ENCODE measurements at regions not wholly inside any gene's neighbourhood (a gene's known extent, or its start where the extent isn't known, plus 50 kb on each side); places are given as distances from the start of the nearest gene placed in this dataset.

DNA sequence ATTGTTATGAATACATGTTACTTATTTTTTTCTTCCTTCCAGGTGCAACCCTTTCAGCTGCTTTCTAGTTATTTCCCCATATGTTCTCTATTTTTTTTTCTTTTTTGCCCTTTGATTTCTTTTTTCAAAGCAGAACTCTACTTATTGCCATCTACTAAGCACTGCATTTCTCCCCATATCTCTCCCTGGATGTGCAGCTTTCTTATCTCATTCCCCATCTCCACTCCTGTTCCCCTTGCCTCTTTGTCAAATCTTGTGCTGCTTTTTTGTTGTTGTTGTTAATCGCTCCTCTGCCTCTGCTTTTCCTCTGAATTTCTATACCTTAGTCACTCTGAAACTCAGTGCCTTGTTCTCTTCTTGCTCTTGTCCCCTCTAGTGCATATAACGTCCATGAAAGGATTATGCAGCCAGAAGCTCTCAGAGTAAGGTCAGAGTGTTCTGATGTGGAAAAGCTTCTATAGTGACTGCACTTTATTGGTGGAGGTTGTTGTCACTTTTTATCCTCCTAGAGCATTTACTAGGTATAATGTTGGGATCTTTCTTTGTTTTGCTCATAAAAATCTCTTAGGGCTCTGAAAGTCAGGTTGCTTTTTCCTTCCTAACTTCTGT is 51.1 kb upstream of the JADE1 start:
- no peak overlapping the region for H3K9ac ChIP-seq (ENCODE audit: control insufficient read depth, extremely low read depth, insufficient read depth, low read length)
- H3K36me3 ChIP-seq (ENCODE audit: control insufficient read depth in 2 of 2, extremely low read depth in 1 of 2, insufficient read depth in 2 of 2, low read length in 2 of 2) = no peaks in the 10 kb centered on the region
- TF ChIP-seq CTCF (optimal IDR thresholded peaks at IDR 0.05 in 1 of 3, IDR thresholded peaks at IDR 0.05 in 1 of 3, conservative IDR thresholded peaks at IDR 0.05 in 1 of 3; ENCODE audit: extremely low read depth in 1 of 3, insufficient read depth in 2 of 3, low read length in 3 of 3) (no peak), EZH2 (IDR thresholded peaks at IDR 0.05; ENCODE audit: low read length) (no peak)
- no peak overlapping the region for H2AFZ ChIP-seq (ENCODE audit: control insufficient read depth, low read length)
- no peak overlapping the region for H3K4me2 ChIP-seq (ENCODE audit: control insufficient read depth, extremely low read depth, insufficient read depth, low read depth, low read length)
- dilution Hi-C loops (cut with MboI; ENCODE audit: extremely low pct_ligation_motif_present, low sequenced_read_pairs) = no loop called here
- no peaks in the 10 kb centered on the region for H4K20me1 ChIP-seq (ENCODE audit: control insufficient read depth, extremely low read depth, insufficient read depth, low read length)
- DNase-seq (ENCODE audit: low read depth, low spot score) = no peak
- H3K27me3 ChIP-seq (ENCODE audit: control insufficient read depth, extremely low read depth, insufficient read depth, low read length) = no peaks in the 10 kb centered on the region
- no peaks in the 10 kb centered on the region for H3K9me1 ChIP-seq (ENCODE audit: control insufficient read depth, extremely low read depth, insufficient read depth, low read length)
- H3K79me2 ChIP-seq (ENCODE audit: control insufficient read depth, insufficient read depth, low read length) = no peaks in the 10 kb centered on the region
- no peaks in the 10 kb centered on the region for H3K4me1 ChIP-seq (ENCODE audit: control insufficient read depth, extremely low read depth, insufficient read depth, low read length)
- H3K9me3 ChIP-seq (ENCODE audit: control insufficient read depth, low read depth, low read length) = no peaks in the 10 kb centered on the region
- no peak for FAIRE-seq
- no peak overlapping the region for H3K27ac ChIP-seq (ENCODE audit: control insufficient read depth, insufficient read depth, low read length)
- H3K4me3 ChIP-seq (ENCODE audit: control insufficient read depth in 2 of 3, extremely low read depth in 1 of 3, insufficient read depth in 2 of 3, low read depth in 1 of 3, low read length in 3 of 3) = no peak overlapping the region

- Histone ChIP-seq H3K4me3 (ENCODE audit: control insufficient read depth in 2 of 3, extremely low read depth in 1 of 3, insufficient read depth in 2 of 3, low read depth in 1 of 3, low read length in 3 of 3) (no peak overlapping the region), H4K20me1 (ENCODE audit: control insufficient read depth, extremely low read depth, insufficient read depth, low read length) (no peaks in the 10 kb centered on the region), H3K9ac (ENCODE audit: control insufficient read depth, extremely low read depth, insufficient read depth, low read length) (no peak overlapping the region), H3K27me3 (ENCODE audit: control insufficient read depth, extremely low read depth, insufficient read depth, low read length) (no peaks in the 10 kb centered on the region), H3K4me2 (ENCODE audit: control insufficient read depth, extremely low read depth, insufficient read depth, low read depth, low read length) (no peak overlapping the region), H3K4me1 (ENCODE audit: control insufficient read depth, extremely low read depth, insufficient read depth, low read length) (no peaks in the 10 kb centered on the region), H3K79me2 (ENCODE audit: control insufficient read depth, insufficient read depth, low read length) (no peaks in the 10 kb centered on the region), H3K9me1 (ENCODE audit: control insufficient read depth, extremely low read depth, insufficient read depth, low read length) (no peaks in the 10 kb centered on the region), H3K36me3 (ENCODE audit: control insufficient read depth in 2 of 2, extremely low read depth in 1 of 2, insufficient read depth in 2 of 2, low read length in 2 of 2) (no peaks in the 10 kb centered on the region), H3K27ac (ENCODE audit: control insufficient read depth, insufficient read depth, low read length) (no peak overlapping the region), H2AFZ (ENCODE audit: control insufficient read depth, low read length) (no peak overlapping the region), H3K9me3 (ENCODE audit: control insufficient read depth, low read depth, low read length) (no peaks in the 10 kb centered on the region)
- no peak for DNase-seq (ENCODE audit: low read depth, low spot score)
- TF ChIP-seq CTCF (optimal IDR thresholded peaks at IDR 0.05 in 1 of 3, IDR thresholded peaks at IDR 0.05 in 1 of 3, conservative IDR thresholded peaks at IDR 0.05 in 1 of 3; ENCODE audit: extremely low read depth in 1 of 3, insufficient read depth in 2 of 3, low read length in 3 of 3) (no peak), EZH2 (IDR thresholded peaks at IDR 0.05; ENCODE audit: low read length) (no peak)
- dilution Hi-C loops (cut with MboI; ENCODE audit: extremely low pct_ligation_motif_present, low sequenced_read_pairs) = no loop called here
- no peak for FAIRE-seq
Measured at GRCh38 chr4:128757712-128758111, 51.8 kb upstream of the JADE1 start.

Data from keratinocyte (primary cell).